Upper lobe of right lung (tissue), 1 donor: ENCODE measurements at regions not wholly inside any gene's neighbourhood (a gene's known extent, or its start where the extent isn't known, plus 50 kb on each side); places are given as distances from the start of the nearest gene placed in this dataset.
A peak's percentile ranks its signal among the peaks of the same experiment; 100 is the strongest.

Experiments used
- ATAC-seq: fragments of 200-7000 bp; cut with Tn5 transposase; one replicate; pipeline ENCODE4 v1.9.1; 2020; ENCODE audit warnings: mild to moderate bottlenecking, moderate library complexity
- DNase-seq: peaks from one replicate; pipeline ENCODE4 v3.0.0-alpha.2; 2020
- H3K27ac ChIP-seq: fragments of 200-600 bp; one replicate; pipeline ENCODE4 v1.8.0; 2022
- H3K27me3 ChIP-seq: fragments of 200-600 bp; one replicate; pipeline ENCODE4 v1.8.0; 2022; ENCODE audit warnings: mild to moderate bottlenecking
- H3K36me3 ChIP-seq: fragments of 200-600 bp; one replicate; pipeline ENCODE4 v1.8.0; 2022
- H3K4me1 ChIP-seq: fragments of 200-600 bp; one replicate; pipeline ENCODE4 v1.8.0; 2022
- H3K4me3 ChIP-seq: fragments of 200-600 bp; one replicate; pipeline ENCODE4 v1.8.0; 2022; ENCODE audit warnings: mild to moderate bottlenecking
- H3K9me3 ChIP-seq: fragments of 200-600 bp; one replicate; pipeline ENCODE4 v1.8.0; 2022
- CTCF ChIP-seq: fragments of 200-600 bp; IDR thresholded peaks from one replicate; pipeline ENCODE4 v1.8.0; 2022; ENCODE audit warnings: antibody characterized with exemption
- intact Hi-C: fragments of 100-400 bp; cut with DNase I; formaldehyde crosslinking; loops from one replicate; pipeline ENCODE4 v1.11.0; 2022
- donor health status: DM: no; HTN: yes; CAD: no; lungs with severe emphysema.

- no peak for TF ChIP-seq CTCF
- H3K27me3 ChIP-seq, result no peaks in the 10 kb centered on the region
- no peaks in the 10 kb centered on the region for H3K9me3 ChIP-seq
- DNase-seq, result no peak
- intact Hi-C loops, result no loop called here
- H3K4me3 ChIP-seq, result no peak overlapping the region
- no peaks in the 10 kb centered on the region for H3K36me3 ChIP-seq
- H3K4me1 ChIP-seq, result no peaks in the 10 kb centered on the region
- H3K27ac ChIP-seq, result no peak overlapping the region
- no peak for ATAC-seq
These were observed 253.8 kb downstream of the TNS1 start for GRCh38 chr2:217749008-217749407.

GRCh38 chr2:217746808-217747207 lies 256.0 kb downstream of the TNS1 start:
- no peak for ATAC-seq
- no peaks in the 10 kb centered on the region for H3K27me3 ChIP-seq
- H3K4me3 ChIP-seq, result no peak overlapping the region
- no peak overlapping the region for H3K27ac ChIP-seq
- no peaks in the 10 kb centered on the region for H3K4me1 ChIP-seq
- intact Hi-C loops, result no loop called here
- H3K9me3 ChIP-seq, result no peaks in the 10 kb centered on the region
- no peak for DNase-seq
- TF ChIP-seq CTCF, result no peak
- H3K36me3 ChIP-seq, result no peaks in the 10 kb centered on the region

- H3K4me3 ChIP-seq, result no peak overlapping the region
- intact Hi-C loops, result no loop called here
- no peaks in the 10 kb centered on the region for H3K36me3 ChIP-seq
- H3K27me3 ChIP-seq, result no peaks in the 10 kb centered on the region
- DNase-seq (no peak), ATAC-seq (no peak)
- H3K9me3 ChIP-seq, result no peaks in the 10 kb centered on the region
- H3K4me1 ChIP-seq, result peaks cover 13% of the 10 kb centered on the region
- TF ChIP-seq CTCF, result no peak
- no peak overlapping the region for H3K27ac ChIP-seq
These were observed 258.6 kb downstream of the TNS1 start for GRCh38 chr2:217743966-217744761.

GRCh38 chr2:217743407-217743806 lies 259.4 kb downstream of the TNS1 start:
- peaks cover 13% of the 10 kb centered on the region for H3K4me1 ChIP-seq
- TF ChIP-seq CTCF, result no peak
- ATAC-seq, result no peak
- H3K27me3 ChIP-seq, result no peaks in the 10 kb centered on the region
- H3K27ac ChIP-seq, result no peak overlapping the region
- no peaks in the 10 kb centered on the region for H3K9me3 ChIP-seq
- no peaks in the 10 kb centered on the region for H3K36me3 ChIP-seq
- no peak overlapping the region for H3K4me3 ChIP-seq
- DNase-seq, result no peak
- intact Hi-C loops, result no loop called here

GRCh38 chr2:217742841-217743240 lies 260.0 kb downstream of the TNS1 start:
- Histone ChIP-seq H3K27me3 (no peaks in the 10 kb centered on the region), H3K9me3 (no peaks in the 10 kb centered on the region), H3K27ac (no peak overlapping the region), H3K4me3 (no peak overlapping the region), H3K36me3 (no peaks in the 10 kb centered on the region), H3K4me1 (peaks cover 13% of the 10 kb centered on the region)
- ATAC-seq, result peak; percentile 43
- no peak for TF ChIP-seq CTCF
- no peak for DNase-seq
- intact Hi-C loops, result no loop called here

GRCh38 chr2:217742276-217742675 lies 260.5 kb downstream of the TNS1 start:
- no peak overlapping the region for H3K4me3 ChIP-seq
- DNase-seq (no peak), ATAC-seq (no peak)
- H3K9me3 ChIP-seq, result no peaks in the 10 kb centered on the region
- H3K36me3 ChIP-seq, result no peaks in the 10 kb centered on the region
- intact Hi-C loops, result no loop called here
- H3K4me1 ChIP-seq, result peaks cover 13% of the 10 kb centered on the region
- H3K27me3 ChIP-seq, result no peaks in the 10 kb centered on the region
- no peak overlapping the region for H3K27ac ChIP-seq
- TF ChIP-seq CTCF, result no peak
